Germinal center (tissue), 1 donor: ENCODE measurements at regions not wholly inside any gene's neighbourhood (a gene's known extent, or its start where the extent isn't known, plus 50 kb on each side); places are given as distances from the start of the nearest gene placed in this dataset.

Experiments used
- DNase-seq: peaks from one replicate; pipeline ENCODE4 v3.0.0; 2012; ENCODE audit warnings: mixed read lengths, low spot score

GRCh38 chr7:50209461-50210135 lies 94.9 kb upstream of the IKZF1 start:
- DNase-seq: no peak

DNA sequence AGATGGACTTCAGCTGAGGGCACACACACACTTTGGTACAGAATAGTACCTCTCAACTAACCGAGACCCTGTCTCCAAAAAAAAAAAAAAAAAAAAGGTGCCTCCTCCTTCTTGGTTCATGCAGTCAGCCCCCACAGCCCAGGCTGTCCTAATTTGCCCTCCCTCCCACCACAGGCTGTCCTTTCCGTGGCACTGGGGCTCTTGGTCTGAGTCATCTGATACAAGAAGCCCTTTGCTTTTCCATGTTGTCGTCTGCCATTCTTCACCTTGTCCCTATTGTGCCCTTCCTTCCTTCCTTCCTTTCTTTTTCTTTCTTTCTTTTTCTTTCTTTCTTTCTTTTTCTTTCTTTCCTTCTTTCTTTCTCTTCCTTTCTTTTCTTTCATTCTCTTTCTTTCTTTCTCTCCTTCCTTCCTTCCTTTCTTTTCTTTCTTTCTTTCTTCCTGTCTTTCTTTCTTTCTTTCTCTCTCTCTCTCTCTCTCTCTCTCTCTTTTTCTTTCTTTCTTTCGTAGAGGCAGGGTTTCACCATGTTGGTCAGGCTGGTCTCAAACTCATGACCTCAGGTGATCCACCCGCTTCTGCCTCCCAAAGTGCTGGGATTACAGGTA lies 96.0 kb upstream of the IKZF1 start:
- DNase-seq: no peak

DNA sequence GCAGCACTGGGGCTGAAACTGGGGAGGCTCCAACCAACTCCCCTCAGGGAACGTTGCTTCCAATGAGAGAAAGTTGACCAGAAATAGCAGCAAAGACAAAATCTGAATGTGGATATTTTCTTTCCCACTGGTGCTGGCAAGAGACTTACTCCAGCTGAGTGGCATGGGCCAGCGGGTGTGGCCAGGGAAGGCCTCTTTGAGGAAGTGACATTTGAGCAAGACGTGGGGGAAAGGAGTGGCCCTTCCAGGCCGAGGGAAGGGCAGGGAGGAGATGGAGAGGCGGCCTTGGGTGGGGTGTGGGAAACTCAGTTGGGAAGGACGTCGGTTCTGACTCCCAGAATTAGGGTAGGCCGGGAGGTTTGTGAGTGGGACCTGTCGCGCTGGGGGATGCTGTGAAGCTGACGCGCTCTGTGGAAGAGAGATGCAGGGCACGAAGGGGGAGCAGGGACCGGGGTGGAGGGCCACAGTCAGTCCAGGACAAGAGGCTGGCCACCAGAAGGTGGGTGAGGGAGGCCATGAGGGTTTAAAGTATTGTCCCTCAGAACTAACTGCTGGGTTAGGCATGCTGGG lies 96.7 kb upstream of the IKZF1 start:
- DNase-seq: no peak

DNA sequence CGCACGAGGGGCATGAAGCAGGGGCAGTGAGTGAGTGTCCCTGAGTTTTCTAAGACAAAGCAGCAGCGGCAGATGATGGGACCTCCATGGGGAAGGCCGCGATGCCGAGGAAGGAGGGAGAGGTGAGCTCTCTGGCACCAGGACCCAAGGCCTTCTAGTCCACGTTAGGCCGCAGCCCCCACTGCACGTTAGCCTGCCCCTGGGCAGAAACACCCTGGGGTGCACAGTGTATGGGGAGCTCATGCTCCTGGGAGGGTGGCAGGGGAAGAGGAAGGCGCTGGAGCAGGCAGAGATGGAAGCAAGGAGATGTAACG lies 97.3 kb upstream of the IKZF1 start:
- no peak for DNase-seq

DNA sequence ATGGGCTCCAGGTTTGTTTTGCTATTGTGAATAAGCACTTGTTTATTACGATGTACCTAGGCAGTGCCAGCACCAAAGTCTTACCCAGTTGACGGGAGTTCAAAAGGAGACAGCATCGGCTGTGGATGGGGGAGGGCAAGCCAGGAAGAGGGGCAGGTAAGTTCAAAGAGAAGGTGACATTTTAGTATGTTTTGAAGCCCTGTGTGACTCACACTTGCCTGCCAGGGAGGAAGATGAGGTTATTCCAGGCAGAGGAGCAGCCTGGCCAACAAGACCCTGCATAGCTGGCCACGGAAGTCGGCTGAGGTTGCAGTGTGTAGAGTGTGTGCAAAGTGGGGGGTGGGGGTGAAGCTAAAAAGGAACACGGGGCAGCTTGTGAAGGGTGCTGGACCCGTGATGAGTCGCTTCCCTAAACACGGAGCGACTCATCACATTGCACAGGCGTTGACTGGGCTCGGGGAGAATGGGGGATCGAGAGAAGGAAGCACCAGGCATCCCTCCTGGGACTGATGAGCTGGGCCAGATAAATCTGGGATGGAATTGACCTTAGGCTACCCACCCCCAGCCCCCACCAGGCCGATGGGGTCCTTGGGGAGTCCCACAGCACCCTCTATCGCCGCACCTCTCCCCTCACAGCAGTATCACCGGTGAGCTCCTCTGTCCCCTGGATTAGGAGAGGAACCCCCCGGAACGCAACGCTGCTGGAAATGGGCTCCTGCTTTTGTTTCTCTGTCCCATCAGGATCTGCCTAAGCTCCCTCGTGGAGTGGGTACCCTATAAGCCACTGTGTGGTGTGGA lies 97.9 kb upstream of the IKZF1 start:
- DNase-seq: no peak

DNA sequence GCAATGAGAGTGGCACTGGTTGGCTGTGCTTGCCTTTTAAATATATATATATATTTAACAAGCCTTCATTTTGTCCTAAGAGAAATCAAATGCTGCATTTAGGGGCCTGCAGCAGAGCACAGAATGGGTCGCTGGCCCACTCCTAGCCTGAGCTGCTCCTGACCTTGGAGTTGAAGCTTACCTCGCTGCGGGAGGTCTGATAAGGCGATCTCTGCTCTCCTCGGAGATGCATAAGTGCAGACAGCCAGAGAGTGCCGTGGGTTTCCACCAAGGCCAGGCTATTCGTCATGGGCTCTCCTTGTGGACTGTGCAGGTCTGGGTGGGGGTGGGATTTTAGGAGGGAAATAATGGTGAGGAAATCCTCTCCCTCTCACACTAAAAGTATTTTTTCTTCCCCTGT lies 99.5 kb upstream of the IKZF1 start:
- DNase-seq: no peak

DNA sequence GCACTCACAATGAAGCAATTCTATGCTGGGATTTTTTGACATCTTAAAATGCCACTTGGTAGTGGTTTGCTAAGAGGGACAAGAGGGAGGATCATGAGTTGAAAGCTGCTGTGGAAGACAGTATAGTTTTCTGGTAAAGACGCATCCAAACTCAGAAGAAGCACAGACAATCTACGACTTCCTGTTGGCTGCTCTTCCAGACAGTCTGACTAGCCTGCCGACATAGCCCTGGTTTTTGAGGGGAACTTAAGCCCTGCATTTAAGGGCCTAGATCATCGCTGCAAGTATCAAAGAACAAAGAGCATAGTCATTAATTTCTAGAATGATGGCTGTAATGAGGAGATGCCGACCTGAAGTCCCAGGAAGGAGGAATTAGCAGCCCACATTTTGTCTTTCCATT lies 99.9 kb upstream of the IKZF1 start:
- no peak for DNase-seq

DNA sequence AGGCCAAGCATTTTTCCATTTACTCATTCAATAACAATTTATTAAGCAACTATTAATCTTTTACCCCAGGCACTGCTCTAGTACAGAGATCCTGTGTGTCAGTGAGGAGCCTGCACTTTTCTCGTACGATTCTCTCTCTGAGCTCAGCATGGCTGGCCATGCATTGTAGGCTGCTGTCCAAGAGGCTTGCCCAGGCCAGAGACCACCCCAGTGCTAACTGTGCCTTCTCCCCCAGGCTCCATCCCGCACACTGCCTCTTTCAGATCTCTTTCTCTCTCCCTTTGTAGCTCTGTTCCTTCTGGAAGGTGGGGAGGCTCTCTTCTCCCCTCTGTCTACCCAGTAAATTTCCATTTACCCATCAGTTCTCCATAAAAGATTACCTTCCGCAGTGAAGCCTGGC lies 101.0 kb upstream of the IKZF1 start:
- DNase-seq: no peak

GRCh38 chr7:50202052-50202555 lies 102.4 kb upstream of the IKZF1 start:
- DNase-seq: no peak

DNA sequence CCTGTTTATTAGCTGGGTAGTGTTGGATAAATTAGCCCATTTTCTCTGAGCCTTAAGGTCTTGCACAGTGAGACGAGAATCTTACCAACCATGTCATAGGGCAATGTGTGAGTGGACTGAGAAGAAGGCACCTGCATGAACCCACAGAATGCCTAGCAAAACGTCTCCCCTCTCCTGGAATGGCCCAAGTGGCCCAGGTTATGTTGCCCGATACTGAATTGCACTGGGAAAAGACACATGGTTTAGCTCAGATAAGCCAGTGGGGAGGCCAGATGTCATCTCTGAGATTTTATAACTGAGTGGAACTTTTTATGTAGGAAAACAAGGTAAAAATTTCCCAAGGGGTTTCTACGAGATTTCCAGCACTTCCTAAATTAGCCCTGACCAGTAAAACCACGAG lies 104.7 kb upstream of the IKZF1 start:
- DNase-seq: no peak

DNA sequence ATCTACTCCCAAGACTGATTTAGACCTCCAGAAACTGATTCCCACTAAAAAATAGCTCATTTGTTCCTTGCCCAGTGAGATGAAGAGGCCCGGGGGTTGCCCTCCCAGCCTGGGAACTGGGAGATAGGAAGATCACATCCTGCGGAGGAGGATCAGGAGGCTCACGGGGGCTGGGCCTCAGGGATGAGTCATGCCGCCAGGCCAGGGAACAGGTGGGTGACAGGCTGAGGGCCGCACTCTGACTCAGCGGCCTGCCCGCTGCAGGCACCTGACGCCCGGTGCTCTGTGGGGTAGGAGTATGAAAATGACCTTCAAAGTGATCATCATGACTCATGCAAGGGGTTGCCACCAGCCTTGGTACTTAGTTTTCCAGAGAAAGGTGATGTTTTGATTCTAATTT lies 104.5 kb upstream of the ZPBP start:
- DNase-seq: peak; percentile 48

DNA sequence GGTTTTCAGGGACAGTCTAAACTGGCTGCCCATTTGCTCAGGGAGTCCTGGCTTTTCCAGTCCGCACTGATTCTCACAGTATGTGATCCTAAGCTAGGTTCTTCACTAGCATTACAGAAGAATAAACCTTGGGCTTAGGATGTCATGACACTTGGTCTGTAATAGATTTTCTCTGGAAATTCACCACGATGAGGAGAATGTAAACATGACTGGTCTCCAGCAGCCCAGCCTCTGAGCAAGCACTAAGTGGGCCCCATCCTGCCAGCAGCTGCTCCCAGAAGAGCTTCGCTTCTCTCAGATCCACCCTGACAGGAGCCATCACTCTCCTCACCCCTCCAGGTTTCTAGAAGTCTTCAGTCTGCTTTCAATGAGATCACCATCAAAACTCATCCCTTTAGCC lies 103.7 kb upstream of the ZPBP start:
- no peak for DNase-seq

DNA sequence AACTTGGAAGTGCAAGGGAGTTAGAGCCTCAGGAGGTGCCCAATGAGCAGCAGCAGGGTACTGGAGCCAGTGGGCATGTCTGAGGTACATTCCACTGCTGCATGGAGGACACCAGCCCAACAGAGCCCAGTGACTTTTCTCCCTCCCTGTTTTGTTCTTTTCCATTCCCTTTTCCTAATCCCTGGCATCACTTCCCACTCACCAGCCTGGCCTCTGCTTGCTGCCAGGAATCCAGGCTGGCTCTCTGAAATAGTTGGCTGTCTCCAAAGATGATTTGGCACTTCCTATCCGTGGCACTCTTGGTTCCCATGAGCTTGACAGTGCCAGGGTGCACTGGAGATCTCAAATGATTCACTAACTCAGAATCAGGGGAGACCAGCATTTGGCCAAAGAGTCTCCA lies 97.7 kb upstream of the ZPBP start:
- DNase-seq: no peak

DNA sequence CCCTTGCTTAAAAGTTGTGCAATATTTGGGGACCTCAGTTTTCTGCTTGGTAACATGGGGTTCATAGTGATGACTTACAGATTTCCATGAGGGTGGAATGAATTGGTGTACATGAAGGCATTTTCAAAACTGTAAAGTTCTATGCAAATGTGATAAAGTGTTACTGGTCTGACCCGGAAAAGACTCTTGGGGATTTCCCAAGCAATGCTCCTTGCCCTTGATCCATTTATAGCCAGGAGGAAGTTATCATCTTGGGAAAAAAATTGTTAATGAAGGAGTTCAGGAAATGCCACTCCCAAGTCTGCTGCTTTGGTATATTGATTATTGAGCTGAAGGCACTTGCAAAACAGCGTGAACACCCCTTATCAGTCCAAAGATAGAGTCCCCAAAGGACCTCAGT lies 96.3 kb upstream of the ZPBP start:
- no peak for DNase-seq

- no peak for DNase-seq
Measured at GRCh38 chr7:50185951-50186682, 93.1 kb upstream of the ZPBP start.

GRCh38 chr7:50185208-50185607 lies 92.2 kb upstream of the ZPBP start:
- no peak for DNase-seq

DNA sequence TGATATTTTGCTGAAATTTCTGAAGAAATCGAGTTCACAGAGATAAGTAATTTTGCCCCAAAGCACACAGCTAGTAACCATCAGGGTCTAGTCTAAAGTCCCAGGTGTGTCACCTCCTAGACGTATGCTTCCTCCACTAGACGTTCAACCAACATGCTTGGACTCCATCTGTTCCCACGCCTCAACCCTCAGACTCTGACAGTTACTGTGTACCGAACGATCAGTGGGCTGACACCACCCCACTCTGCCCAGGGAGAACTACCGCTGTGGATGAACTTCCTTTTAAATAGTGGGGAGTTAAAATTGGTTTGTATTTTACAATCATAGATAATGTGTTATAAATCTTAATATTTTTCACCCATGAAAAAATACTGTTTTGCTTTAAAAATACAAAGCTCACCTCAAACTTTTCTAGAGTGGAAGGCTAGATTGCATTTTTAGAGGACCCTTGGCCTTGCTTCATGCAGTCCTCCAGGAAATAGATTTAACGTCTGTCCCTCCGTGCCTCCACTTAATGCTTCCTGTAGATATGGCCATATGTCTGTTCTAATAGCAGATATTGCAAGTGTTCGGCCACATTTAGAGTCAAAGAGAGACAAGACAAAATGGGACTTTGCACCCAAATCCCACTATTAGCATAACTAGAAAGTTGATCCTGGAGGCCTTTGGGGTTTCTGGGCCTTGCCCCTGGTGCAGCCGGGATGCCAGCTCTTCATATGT lies 91.4 kb upstream of the ZPBP start:
- no peak for DNase-seq

DNA sequence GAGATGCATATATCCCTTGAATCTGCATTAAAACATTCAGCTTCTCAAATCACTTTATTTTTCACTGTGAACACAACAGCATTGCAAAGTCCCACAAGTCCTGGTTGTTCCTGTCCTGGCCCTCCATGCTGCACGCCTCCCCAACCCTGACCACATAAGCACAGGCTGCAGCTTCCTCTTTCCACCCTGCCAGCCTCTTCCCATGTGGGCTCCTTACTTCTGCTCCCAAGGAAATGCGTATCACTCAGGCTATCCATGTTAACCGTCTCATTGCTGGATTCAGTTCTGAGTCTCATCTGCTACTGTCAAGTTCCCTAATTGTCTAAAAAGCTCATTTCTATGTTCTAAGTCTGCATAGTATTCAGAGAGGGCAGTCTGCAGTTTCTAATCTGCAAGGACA lies 89.7 kb upstream of the ZPBP start:
- no peak for DNase-seq

DNA sequence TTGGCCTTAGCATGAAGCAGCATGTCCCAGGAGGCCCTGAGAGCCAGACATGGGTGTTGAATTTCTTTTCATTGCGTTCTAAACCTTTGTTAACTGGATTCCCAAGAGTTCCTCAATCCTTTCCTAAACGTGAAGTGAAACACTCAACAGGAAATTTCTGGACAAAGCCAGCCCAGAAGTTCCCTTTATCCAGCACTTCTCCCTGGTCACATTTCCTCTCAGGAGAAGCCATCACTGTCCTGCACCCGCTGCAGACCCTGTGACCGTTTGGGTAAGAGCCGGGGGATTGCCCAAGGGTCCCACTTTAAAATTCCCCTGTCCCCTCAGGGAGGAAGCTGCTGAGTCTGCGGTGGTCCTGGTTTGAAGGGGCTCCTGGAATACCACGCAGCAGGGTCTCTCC lies 88.0 kb upstream of the ZPBP start:
- DNase-seq: no peak

GRCh38 chr7:50178166-50178565 lies 85.1 kb upstream of the ZPBP start:
- DNase-seq: no peak

DNA sequence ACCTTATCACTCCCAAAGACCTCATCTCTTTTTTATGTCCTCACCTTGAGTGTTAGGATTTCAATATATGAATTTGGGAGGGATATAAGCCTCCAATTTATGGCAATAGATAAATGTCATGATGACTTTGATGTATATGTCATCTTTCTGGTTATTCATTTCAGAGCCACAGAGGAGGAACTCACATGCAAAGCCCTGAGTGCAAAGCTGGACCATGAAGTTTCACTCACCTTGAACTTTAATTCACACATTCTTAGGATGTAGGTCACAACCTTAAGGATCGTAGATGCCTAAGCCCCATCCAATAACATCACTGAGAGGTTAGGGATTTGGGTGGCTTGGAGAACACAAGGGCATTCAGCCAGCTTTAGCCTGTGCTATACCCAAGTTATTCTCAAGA lies 81.9 kb upstream of the ZPBP start:
- DNase-seq: no peak
